GM21515 (cell line): ENCODE measurements at regions not wholly inside any gene's neighbourhood (a gene's known extent, or its start where the extent isn't known, plus 50 kb on each side); places are given as distances from the start of the nearest gene placed in this dataset.
"Not testable (repeated sequence)": the region's sequence is repeated elsewhere in the genome, so short reads cannot be mapped to it uniquely, and the experiment has no call there.

Experiments used
- ATAC-seq: cut with Tn5 transposase; IDR thresholded peaks from one replicate; pipeline ENCODE4 v1.9.1; 2021; ENCODE audit not compliant: unreplicated experiment

GRCh38 chr11:92595052-92595451 is 370.4 kb downstream of the FAT3 start:
- no peak for ATAC-seq

- ATAC-seq, result no peak
Observed at GRCh38 chr11:92596596-92597317, 372.1 kb downstream of the FAT3 start.

GRCh38 chr11:92601048-92601447 is 368.4 kb upstream of the MTNR1B start:
- no peak for ATAC-seq

- no peak for ATAC-seq
Observed at GRCh38 chr11:92605667-92606066, 363.8 kb upstream of the MTNR1B start.

- no peak for ATAC-seq
Observed at GRCh38 chr11:92607969-92608722, 361.3 kb upstream of the MTNR1B start.

- ATAC-seq, result no peak
Observed at GRCh38 chr11:92611157-92611556, 358.3 kb upstream of the MTNR1B start.

GRCh38 chr11:92618020-92618419 is 351.4 kb upstream of the MTNR1B start:
- ATAC-seq, result not testable (repeated sequence)

GRCh38 chr11:92623055-92623454 is 346.4 kb upstream of the MTNR1B start:
- no peak for ATAC-seq

- ATAC-seq, result no peak
Observed at GRCh38 chr11:92625894-92626293, 343.6 kb upstream of the MTNR1B start.

GRCh38 chr11:92626624-92627023 is 342.8 kb upstream of the MTNR1B start:
- ATAC-seq, result no peak

GRCh38 chr11:92627615-92628256 is 341.7 kb upstream of the MTNR1B start:
- no peak for ATAC-seq

- no peak for ATAC-seq
Observed at GRCh38 chr11:92628401-92629292, 340.8 kb upstream of the MTNR1B start.

GRCh38 chr11:92632495-92632894 is 337.0 kb upstream of the MTNR1B start:
- ATAC-seq, result no peak

- ATAC-seq, result no peak
Observed at GRCh38 chr11:92633820-92634219, 335.6 kb upstream of the MTNR1B start.

GRCh38 chr11:92636543-92637188 is 332.8 kb upstream of the MTNR1B start:
- ATAC-seq, result no peak

GRCh38 chr11:92638678-92639077 is 330.8 kb upstream of the MTNR1B start:
- no peak for ATAC-seq

GRCh38 chr11:92642177-92642931 is 327.1 kb upstream of the MTNR1B start:
- no peak for ATAC-seq

GRCh38 chr11:92643827-92644226 is 325.6 kb upstream of the MTNR1B start:
- ATAC-seq, result no peak

- no peak for ATAC-seq
Observed at GRCh38 chr11:92644595-92645445, 324.6 kb upstream of the MTNR1B start.
